H9 (cell line): ENCODE measurements at regions not wholly inside any gene's neighbourhood (a gene's known extent, or its start where the extent isn't known, plus 50 kb on each side); places are given as distances from the start of the nearest gene placed in this dataset.

Experiments
- DNase-seq: peaks from one replicate; pipeline ENCODE4 v3.0.0-alpha.2; 2017
- H2AFZ ChIP-seq: one replicate; pipeline ENCODE4 v1.6.1; 2013; ENCODE audit warnings: mild to moderate bottlenecking, low read length, control low read depth, moderate library complexity
- H2AK5ac ChIP-seq: 2 replicates; pipeline ENCODE4 v1.6.1; 2013; ENCODE audit warnings: low read length, control low read depth, mixed read lengths; ENCODE audit not compliant: insufficient read length
- H2BK120ac ChIP-seq: one replicate; pipeline ENCODE4 v1.6.1; 2013; ENCODE audit warnings: low read depth, mild to moderate bottlenecking, low read length, control low read depth, inconsistent platforms; ENCODE audit not compliant: poor library complexity, severe bottlenecking
- H2BK12ac ChIP-seq: 2 replicates; pipeline ENCODE4 v1.6.1; 2013; ENCODE audit warnings: low read length, control low read depth, mixed read lengths, low read depth; ENCODE audit not compliant: insufficient read length
- H2BK15ac ChIP-seq: 2 replicates; pipeline ENCODE4 v1.6.1; 2013; ENCODE audit warnings: low read depth, low read length, control low read depth
- H2BK20ac ChIP-seq: one replicate; pipeline ENCODE4 v1.6.1; 2013; ENCODE audit warnings: low read depth, mild to moderate bottlenecking, low read length, control low read depth, inconsistent platforms; ENCODE audit not compliant: poor library complexity, severe bottlenecking
- H2BK5ac ChIP-seq: 2 replicates; pipeline ENCODE4 v1.6.1; 2013; ENCODE audit warnings: low read length, control low read depth, mixed read lengths; ENCODE audit not compliant: insufficient read length
- H3K14ac ChIP-seq: 2 replicates; pipeline ENCODE4 v1.6.1; 2013; ENCODE audit warnings: low read length, control low read depth; ENCODE audit not compliant: insufficient read depth
- H3K18ac ChIP-seq: 2 replicates; pipeline ENCODE4 v1.6.1; 2013; ENCODE audit warnings: low read depth, mild to moderate bottlenecking, mixed read lengths, low read length, control low read depth; ENCODE audit not compliant: insufficient read length
- H3K23ac ChIP-seq: 2 replicates; pipeline ENCODE4 v1.6.1; 2013; ENCODE audit warnings: low read length, control low read depth, mixed read lengths, low read depth; ENCODE audit not compliant: insufficient read length
- H3K23me2 ChIP-seq: 2 replicates; pipeline ENCODE4 v1.6.1; 2013; ENCODE audit warnings: low read depth, mild to moderate bottlenecking, mixed read lengths, low read length, control low read depth; ENCODE audit not compliant: insufficient read length, poor library complexity, severe bottlenecking
- H3K27ac ChIP-seq: 2 replicates; pipeline ENCODE4 v1.5.1; 2013; ENCODE audit warnings: low read length, control low read depth, mixed read lengths, low read depth; ENCODE audit not compliant: insufficient read length
- H3K27me3 ChIP-seq: 2 replicates; pipeline ENCODE4 v1.6.1; 2013; ENCODE audit warnings: low read length, control low read depth, inconsistent platforms; ENCODE audit not compliant: insufficient read depth
- H3K4ac ChIP-seq: 2 replicates; pipeline ENCODE4 v1.6.1; 2013; ENCODE audit warnings: low read depth, mild to moderate bottlenecking, control low read depth, inconsistent platforms, low read length, moderate library complexity
- H3K4me1 ChIP-seq: 2 replicates; pipeline ENCODE4 v1.6.1; 2013; ENCODE audit warnings: low read length, control low read depth, inconsistent platforms; ENCODE audit not compliant: insufficient read depth
- H3K4me2 ChIP-seq: 2 replicates; pipeline ENCODE4 v1.6.1; 2013; ENCODE audit warnings: low read length, control low read depth, mixed read lengths; ENCODE audit not compliant: insufficient read length, insufficient read depth
- H3K56ac ChIP-seq: 2 replicates; pipeline ENCODE4 v1.6.1; 2013; ENCODE audit warnings: low read depth, mild to moderate bottlenecking, mixed read lengths, low read length, control low read depth; ENCODE audit not compliant: insufficient read length
- H3K79me1 ChIP-seq: 2 replicates; pipeline ENCODE4 v1.6.1; 2013; ENCODE audit warnings: low read depth, mild to moderate bottlenecking, moderate library complexity, low read length, control low read depth, inconsistent platforms; ENCODE audit not compliant: insufficient read depth, poor library complexity, severe bottlenecking
- H3K79me2 ChIP-seq: 2 replicates; pipeline ENCODE4 v1.6.1; 2013; ENCODE audit warnings: low read length, control low read depth, inconsistent platforms; ENCODE audit not compliant: insufficient read depth
- H3K9ac ChIP-seq: 2 replicates; pipeline ENCODE4 v1.6.1; 2013; ENCODE audit warnings: low read length, control low read depth, mixed read lengths; ENCODE audit not compliant: insufficient read length; ENCODE audit errors: extremely low read depth
- H3K9me3 ChIP-seq: one replicate; pipeline ENCODE4 v1.6.1; 2013; ENCODE audit warnings: low read depth, low read length, inconsistent platforms; ENCODE audit not compliant: control insufficient read depth
- H3T11ph ChIP-seq: one replicate; pipeline ENCODE4 v1.6.1; 2013; ENCODE audit warnings: mild to moderate bottlenecking, low read length, control low read depth, inconsistent platforms
- H4K20me1 ChIP-seq: one replicate; pipeline ENCODE4 v1.6.1; 2013; ENCODE audit not compliant: control insufficient read depth, insufficient read length, insufficient read depth
- H4K5ac ChIP-seq: 2 replicates; pipeline ENCODE4 v1.6.1; 2013; ENCODE audit warnings: low read depth, mild to moderate bottlenecking, mixed read lengths, low read length, control low read depth; ENCODE audit not compliant: insufficient read length
- H4K8ac ChIP-seq: replicated peaks from 2 replicates; pipeline ENCODE4 v1.6.1; 2013; ENCODE audit warnings: low read length, control low read depth, mixed read lengths, low read depth; ENCODE audit not compliant: insufficient read length
- H4K91ac ChIP-seq: 2 replicates; pipeline ENCODE4 v1.6.1; 2013; ENCODE audit warnings: low read depth, mild to moderate bottlenecking, moderate library complexity, mixed read lengths, low read length, control low read depth; ENCODE audit not compliant: insufficient read length
- H3K27ac Mint-ChIP-seq, 3 experiments: 2 replicates in 2 of 3; 3 replicates in 1 of 3; pipeline ENCODE4 v1.8.0; 2020 to 2021; ENCODE audit warnings: mixed read lengths in 3 of 3, mild to moderate bottlenecking in 1 of 3, moderate library complexity in 1 of 3
- H3K27me3 Mint-ChIP-seq: 2 replicates; pipeline ENCODE4 v1.8.0; 2021; ENCODE audit warnings: low read depth, mild to moderate bottlenecking, moderate library complexity, mixed read lengths
- H3K36me3 Mint-ChIP-seq, 3 experiments: 2 replicates in 2 of 3; 3 replicates in 1 of 3; pipeline ENCODE4 v1.8.0; 2020 to 2021; ENCODE audit warnings: low read depth in 3 of 3, mixed read lengths in 3 of 3; ENCODE audit not compliant: insufficient read depth in 1 of 3
- H3K4me1 Mint-ChIP-seq, 2 experiments: 2 replicates each; pipeline ENCODE4 v1.8.0; 2020; ENCODE audit warnings: mixed read lengths in 2 of 2
- H3K4me3 Mint-ChIP-seq, 2 experiments: 2 replicates in 1 of 2; 3 replicates in 1 of 2; pipeline ENCODE4 v1.8.0; 2020 to 2021; ENCODE audit warnings: mild to moderate bottlenecking in 2 of 2, mixed read lengths in 2 of 2, moderate library complexity in 1 of 2
- H3K9me3 Mint-ChIP-seq, 2 experiments: 2 replicates in 1 of 2; 3 replicates in 1 of 2; pipeline ENCODE4 v1.8.0; 2020; ENCODE audit warnings: mild to moderate bottlenecking in 2 of 2, mixed read lengths in 2 of 2, moderate library complexity in 1 of 2
- WGBS: extraction: QIAGEN DNeasy Blood & Tissue Kit; methylation state at CpG from one replicate; pipeline ENCODE4 v1.1.7; 2013; ENCODE audit warnings: missing lambda C conversion rate, low lambda C conversion rate, mixed read lengths; ENCODE audit not compliant: insufficient read length; ENCODE audit errors: extremely low coverage; 5-methylcytosine and 5-hydroxymethylcytosine counted together
- TF ChIP-seq, protein P1 (sequence below): fragments of 200-600 bp; sonication (generic); conservative IDR thresholded peaks from 3 replicates; pipeline ENCODE4 v1.8.0; 2021; ENCODE audit warnings: antibody characterized with exemption, mild to moderate bottlenecking

DNA sequence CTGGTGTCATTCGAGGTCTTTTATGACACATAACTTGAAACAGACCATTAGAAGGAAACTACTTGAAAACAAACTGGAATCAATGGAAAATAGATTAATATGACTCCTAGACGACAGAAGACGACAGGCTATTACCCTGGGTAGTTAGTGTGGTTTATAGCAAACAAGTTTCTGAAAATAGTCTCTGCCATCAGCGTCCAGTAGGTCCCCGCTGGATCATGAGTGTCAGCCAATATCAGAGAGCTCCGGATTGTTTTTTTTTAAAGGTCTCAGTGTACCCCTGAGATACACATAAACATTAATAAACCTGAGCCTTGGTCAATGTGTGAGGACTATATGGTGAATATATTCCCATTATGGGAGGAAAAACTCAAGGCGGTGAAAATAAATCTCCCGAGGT lies 115.0 kb upstream of the THUMPD2 start:
- TF ChIP-seq, protein P1, sequence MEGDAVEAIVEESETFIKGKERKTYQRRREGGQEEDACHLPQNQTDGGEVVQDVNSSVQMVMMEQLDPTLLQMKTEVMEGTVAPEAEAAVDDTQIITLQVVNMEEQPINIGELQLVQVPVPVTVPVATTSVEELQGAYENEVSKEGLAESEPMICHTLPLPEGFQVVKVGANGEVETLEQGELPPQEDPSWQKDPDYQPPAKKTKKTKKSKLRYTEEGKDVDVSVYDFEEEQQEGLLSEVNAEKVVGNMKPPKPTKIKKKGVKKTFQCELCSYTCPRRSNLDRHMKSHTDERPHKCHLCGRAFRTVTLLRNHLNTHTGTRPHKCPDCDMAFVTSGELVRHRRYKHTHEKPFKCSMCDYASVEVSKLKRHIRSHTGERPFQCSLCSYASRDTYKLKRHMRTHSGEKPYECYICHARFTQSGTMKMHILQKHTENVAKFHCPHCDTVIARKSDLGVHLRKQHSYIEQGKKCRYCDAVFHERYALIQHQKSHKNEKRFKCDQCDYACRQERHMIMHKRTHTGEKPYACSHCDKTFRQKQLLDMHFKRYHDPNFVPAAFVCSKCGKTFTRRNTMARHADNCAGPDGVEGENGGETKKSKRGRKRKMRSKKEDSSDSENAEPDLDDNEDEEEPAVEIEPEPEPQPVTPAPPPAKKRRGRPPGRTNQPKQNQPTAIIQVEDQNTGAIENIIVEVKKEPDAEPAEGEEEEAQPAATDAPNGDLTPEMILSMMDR: no peak
- no peak overlapping the region for H3K27ac ChIP-seq
- H3K4me1 Mint-ChIP-seq: no peaks in the 10 kb centered on the region; a peak in 1 of 4 replicates
- no peak overlapping the region for H2AK5ac ChIP-seq
- H3K4me1 ChIP-seq: no peaks in the 10 kb centered on the region
- no peak overlapping the region for H2BK12ac ChIP-seq
- H2AFZ ChIP-seq: no peak overlapping the region
- no peak overlapping the region for H3K4ac ChIP-seq
- H3K23ac ChIP-seq: no peak overlapping the region
- H3K27ac Mint-ChIP-seq: no peak overlapping the region
- no peaks in the 10 kb centered on the region for H3K79me2 ChIP-seq
- no peaks in the 10 kb centered on the region for H4K20me1 ChIP-seq
- H2BK120ac ChIP-seq: no peak overlapping the region
- H3K9ac ChIP-seq: no peak overlapping the region
- no peak overlapping the region for H3K4me3 Mint-ChIP-seq
- H3K9me3 ChIP-seq: no peaks in the 10 kb centered on the region
- no peak overlapping the region for H3K14ac ChIP-seq
- peaks cover 2 to 4% (median 3%) of the 10 kb centered on the region in 3 experiments; a peak in 6 of 7 replicates for H3K36me3 Mint-ChIP-seq
- no peak overlapping the region for H2BK5ac ChIP-seq
- no peak overlapping the region for H4K5ac ChIP-seq
- no peak overlapping the region for H3T11ph ChIP-seq
- H3K4me2 ChIP-seq: no peak overlapping the region
- H2BK20ac ChIP-seq: no peak overlapping the region
- H3K9me3 Mint-ChIP-seq: peaks cover 3 to 6% of the 10 kb centered on the region in 2 experiments
- H3K27me3 Mint-ChIP-seq: no peaks in the 10 kb centered on the region
- H4K91ac ChIP-seq: no peak overlapping the region
- H2BK15ac ChIP-seq: no peak overlapping the region
- no peak overlapping the region for H3K18ac ChIP-seq
- no peak overlapping the region for H4K8ac ChIP-seq
- H3K27me3 ChIP-seq: no peaks in the 10 kb centered on the region
- no peaks in the 10 kb centered on the region for H3K79me1 ChIP-seq
- H3K23me2 ChIP-seq: no peaks in the 10 kb centered on the region
- no peak for DNase-seq
- WGBS: no CpG with 5 or more reads among the region's 8 CpGs
- H3K56ac ChIP-seq: no peak overlapping the region
